Naive B cell (primary cell): ENCODE measurements at regions not wholly inside any gene's neighbourhood (a gene's known extent, or its start where the extent isn't known, plus 50 kb on each side); places are given as distances from the start of the nearest gene placed in this dataset.
"Not testable (repeated sequence)": the region's sequence is repeated elsewhere in the genome, so short reads cannot be mapped to it uniquely, and the experiment has no call there.

Experiments used
- ATAC-seq, 2 donors: fragments of 150-1000 bp; cut with Tn5 transposase; 2 replicates each; pipeline ENCODE4 v1.10.0; 2021; ENCODE audit warnings: low read depth in 2 of 2, mild to moderate bottlenecking in 2 of 2, moderate library complexity in 2 of 2
- DNase-seq: peaks from one replicate; pipeline ENCODE4 v3.0.0; 2022
- H3K27ac Mint-ChIP-seq, 6 donors: one replicate each; pipeline ENCODE4 v1.8.0; 2020 to 2022; ENCODE audit warnings: mild to moderate bottlenecking in 6 of 6, mixed read lengths in 6 of 6, moderate library complexity in 5 of 6, inconsistent platforms in 2 of 6
- H3K27me3 Mint-ChIP-seq, 3 donors: one replicate each; pipeline ENCODE4 v1.8.0; 2021 to 2022; ENCODE audit warnings: mixed read lengths in 3 of 3, mild to moderate bottlenecking in 1 of 3
- H3K36me3 Mint-ChIP-seq, 2 donors: one replicate each; pipeline ENCODE4 v1.8.0; 2020 to 2022; ENCODE audit warnings: mixed read lengths in 2 of 2, inconsistent platforms in 1 of 2, mild to moderate bottlenecking in 1 of 2
- H3K4me1 Mint-ChIP-seq, 3 donors: one replicate each; pipeline ENCODE4 v1.8.0; 2020 to 2022; ENCODE audit warnings: mixed read lengths in 3 of 3, inconsistent platforms in 1 of 3, mild to moderate bottlenecking in 1 of 3, moderate library complexity in 1 of 3
- H3K4me3 Mint-ChIP-seq, 8 donors: one replicate each; pipeline ENCODE4 v1.8.0; 2020 to 2022; ENCODE audit warnings: mild to moderate bottlenecking in 8 of 8, mixed read lengths in 8 of 8, moderate library complexity in 8 of 8, inconsistent platforms in 2 of 8
- H3K9me3 Mint-ChIP-seq, 7 donors: one replicate each; pipeline ENCODE4 v1.8.0; 2020 to 2022; ENCODE audit warnings: mixed read lengths in 7 of 7, mild to moderate bottlenecking in 5 of 7, inconsistent platforms in 2 of 7, moderate library complexity in 1 of 7

GRCh38 chr13:50493683-50494082, 349.8 kb downstream of the DLEU7 start:
- Mint-ChIP-seq H3K36me3 (no peaks in the 10 kb centered on the region), H3K4me3 (no peak overlapping the region), H3K27ac (no peak overlapping the region), H3K4me1 (no peaks in the 10 kb centered on the region), H3K9me3 (no peaks in the 10 kb centered on the region), H3K27me3 (no peaks in the 10 kb centered on the region)
- DNase-seq (no peak), ATAC-seq (no peak)

- no peaks in the 10 kb centered on the region for H3K9me3 Mint-ChIP-seq
- no peaks in the 10 kb centered on the region for H3K27me3 Mint-ChIP-seq
- no peak overlapping the region for H3K27ac Mint-ChIP-seq
- no peaks in the 10 kb centered on the region for H3K36me3 Mint-ChIP-seq
- no peak overlapping the region for H3K4me3 Mint-ChIP-seq
- no peaks in the 10 kb centered on the region for H3K4me1 Mint-ChIP-seq
- ATAC-seq (no peak), DNase-seq (no peak)
These were observed 349.4 kb downstream of the DLEU7 start for GRCh38 chr13:50494138-50494537.

- not testable (repeated sequence) for ATAC-seq, H3K9me3 Mint-ChIP-seq, H3K36me3 Mint-ChIP-seq, H3K27me3 Mint-ChIP-seq, H3K4me1 Mint-ChIP-seq, H3K27ac Mint-ChIP-seq, H3K4me3 Mint-ChIP-seq, DNase-seq
These were observed 340.3 kb downstream of the DLEU7 start for GRCh38 chr13:50503212-50503611.

GRCh38 chr13:50509167-50509566, 334.3 kb downstream of the DLEU7 start:
- no peak for DNase-seq
- Mint-ChIP-seq H3K27ac (no peak overlapping the region), H3K36me3 (no peaks in the 10 kb centered on the region), H3K27me3 (no peaks in the 10 kb centered on the region), H3K4me1 (peaks cover 2 to 3% (median 2%) of the 10 kb centered on the region in 3 donors), H3K9me3 (peaks cover 0 to 6% (median 0%) of the 10 kb centered on the region in 7 donors), H3K4me3 (no peak overlapping the region)
- ATAC-seq: no peak

- Mint-ChIP-seq H3K36me3 (no peaks in the 10 kb centered on the region), H3K27ac (peak overlapping the region in 1 of 6 donors; percentile 51), H3K4me3 (no peak overlapping the region), H3K27me3 (no peaks in the 10 kb centered on the region), H3K4me1 (peaks cover 4 to 6% (median 4%) of the 10 kb centered on the region in 3 donors), H3K9me3 (peaks cover 0 to 6% (median 0%) of the 10 kb centered on the region in 7 donors)
- DNase-seq (no peak), ATAC-seq (no peak)
These were observed 333.6 kb downstream of the DLEU7 start for GRCh38 chr13:50509771-50510441.

- ATAC-seq, H3K4me1 Mint-ChIP-seq, H3K27ac Mint-ChIP-seq, H3K36me3 Mint-ChIP-seq, H3K27me3 Mint-ChIP-seq, H3K9me3 Mint-ChIP-seq, H3K4me3 Mint-ChIP-seq, DNase-seq: not testable (repeated sequence)
These were observed 332.5 kb downstream of the DLEU7 start for GRCh38 chr13:50510885-50511545.

- peak; percentile 87 to 90 for ATAC-seq
- Mint-ChIP-seq H3K36me3 (no peaks in the 10 kb centered on the region), H3K4me1 (peaks cover 4 to 6% (median 4%) of the 10 kb centered on the region in 3 donors), H3K9me3 (peaks cover 0 to 6% (median 0%) of the 10 kb centered on the region in 7 donors), H3K4me3 (no peak overlapping the region), H3K27ac (no peak overlapping the region), H3K27me3 (no peaks in the 10 kb centered on the region)
- peak; percentile 49 for DNase-seq
These were observed 331.6 kb downstream of the DLEU7 start for GRCh38 chr13:50511877-50512341.

- H3K27me3 Mint-ChIP-seq: no peaks in the 10 kb centered on the region
- no peaks in the 10 kb centered on the region for H3K36me3 Mint-ChIP-seq
- DNase-seq (peak; percentile 60), ATAC-seq (peak; percentile 74 to 82)
- H3K27ac Mint-ChIP-seq: no peak overlapping the region
- H3K4me3 Mint-ChIP-seq: no peak overlapping the region
- H3K9me3 Mint-ChIP-seq: peaks cover 0 to 6% (median 0%) of the 10 kb centered on the region in 7 donors
- peaks cover 4 to 6% (median 5%) of the 10 kb centered on the region in 3 donors for H3K4me1 Mint-ChIP-seq
These were observed 330.8 kb downstream of the DLEU7 start for GRCh38 chr13:50512474-50513299.

GRCh38 chr13:50513300-50513877, 330.1 kb downstream of the DLEU7 start:
- no peak for ATAC-seq
- Mint-ChIP-seq H3K27me3 (no peaks in the 10 kb centered on the region), H3K4me1 (peaks cover 4 to 6% (median 5%) of the 10 kb centered on the region in 3 donors), H3K27ac (peak overlapping the region in 1 of 6 donors; percentile 83), H3K9me3 (peaks cover 0 to 6% (median 0%) of the 10 kb centered on the region in 7 donors), H3K4me3 (no peak overlapping the region), H3K36me3 (no peaks in the 10 kb centered on the region)
- DNase-seq: no peak

GRCh38 chr13:50514249-50514648, 329.2 kb downstream of the DLEU7 start:
- DNase-seq (no peak), ATAC-seq (no peak)
- peaks cover 0 to 4% (median 0%) of the 10 kb centered on the region in 7 donors for H3K9me3 Mint-ChIP-seq
- peaks cover 9 to 12% (median 11%) of the 10 kb centered on the region in 3 donors for H3K4me1 Mint-ChIP-seq
- H3K4me3 Mint-ChIP-seq: peak overlapping the region in 1 of 8 donors; percentile 31
- H3K27me3 Mint-ChIP-seq: no peaks in the 10 kb centered on the region
- peak overlapping the region in 2 of 6 donors; percentile 65 to 98 for H3K27ac Mint-ChIP-seq
- no peaks in the 10 kb centered on the region for H3K36me3 Mint-ChIP-seq

GRCh38 chr13:50518131-50518530, 325.4 kb downstream of the DLEU7 start:
- ATAC-seq: no peak
- H3K9me3 Mint-ChIP-seq: no peaks in the 10 kb centered on the region
- no peaks in the 10 kb centered on the region for H3K27me3 Mint-ChIP-seq
- H3K4me3 Mint-ChIP-seq: no peak overlapping the region
- H3K27ac Mint-ChIP-seq: peak overlapping the region in 2 of 6 donors; percentile 10 to 76
- H3K4me1 Mint-ChIP-seq: peaks cover 10 to 19% (median 16%) of the 10 kb centered on the region in 3 donors
- H3K36me3 Mint-ChIP-seq: peaks cover 0 to 5% of the 10 kb centered on the region in 2 donors
- no peak for DNase-seq

- ATAC-seq: no peak
- Mint-ChIP-seq H3K36me3 (peaks cover 0 to 5% of the 10 kb centered on the region in 2 donors), H3K4me1 (peaks cover 10 to 19% (median 16%) of the 10 kb centered on the region in 3 donors), H3K27ac (no peak overlapping the region), H3K27me3 (no peaks in the 10 kb centered on the region), H3K9me3 (no peaks in the 10 kb centered on the region), H3K4me3 (no peak overlapping the region)
- DNase-seq: no peak
These were observed 324.7 kb downstream of the DLEU7 start for GRCh38 chr13:50518781-50519201.

- no peak for ATAC-seq
- no peak for DNase-seq
- H3K4me3 Mint-ChIP-seq: no peak overlapping the region
- H3K36me3 Mint-ChIP-seq: peaks cover 0 to 5% of the 10 kb centered on the region in 2 donors
- peak overlapping the region in 1 of 6 donors; percentile 61 for H3K27ac Mint-ChIP-seq
- H3K4me1 Mint-ChIP-seq: peaks cover 6 to 12% (median 12%) of the 10 kb centered on the region in 3 donors
- no peaks in the 10 kb centered on the region for H3K27me3 Mint-ChIP-seq
- no peaks in the 10 kb centered on the region for H3K9me3 Mint-ChIP-seq
These were observed 323.6 kb downstream of the DLEU7 start for GRCh38 chr13:50519866-50520265.
